Rectal smooth muscle tissue (tissue), 1 donor: ENCODE measurements at regions not wholly inside any gene's neighbourhood (a gene's known extent, or its start where the extent isn't known, plus 50 kb on each side); places are given as distances from the start of the nearest gene placed in this dataset.

ENCODE experiments used
- H3K27ac ChIP-seq: one replicate; pipeline ENCODE4 v1.7.0; 2013; ENCODE audit warnings: low read depth, low read length, inconsistent platforms
- H3K27me3 ChIP-seq: one replicate; pipeline ENCODE4 v1.7.0; 2013; ENCODE audit warnings: low read length; ENCODE audit not compliant: control insufficient read depth, insufficient read depth
- H3K36me3 ChIP-seq: one replicate; pipeline ENCODE4 v1.7.0; 2013; ENCODE audit warnings: low read length; ENCODE audit not compliant: control insufficient read depth, insufficient read depth
- H3K4me1 ChIP-seq: one replicate; pipeline ENCODE4 v1.7.0; 2013; ENCODE audit warnings: low read length; ENCODE audit not compliant: control insufficient read depth, insufficient read depth
- H3K4me3 ChIP-seq: one replicate; pipeline ENCODE4 v1.7.0; 2013; ENCODE audit warnings: low read length
- H3K9ac ChIP-seq: one replicate; pipeline ENCODE4 v1.7.0; 2013; ENCODE audit warnings: low read length

- H3K4me3 ChIP-seq: no peak overlapping the region
- no peaks in the 10 kb centered on the region for H3K4me1 ChIP-seq
- H3K36me3 ChIP-seq: no peaks in the 10 kb centered on the region
- no peaks in the 10 kb centered on the region for H3K27me3 ChIP-seq
- H3K9ac ChIP-seq: no peak overlapping the region
- no peak overlapping the region for H3K27ac ChIP-seq
Observed at GRCh38 chr6:154604119-154604518, 93.6 kb upstream of the CNKSR3 start.

GRCh38 chr6:154605178-154605881 is 94.8 kb upstream of the CNKSR3 start:
- Histone ChIP-seq H3K27ac (no peak overlapping the region), H3K4me1 (no peaks in the 10 kb centered on the region), H3K9ac (no peak overlapping the region), H3K27me3 (no peaks in the 10 kb centered on the region), H3K4me3 (no peak overlapping the region), H3K36me3 (no peaks in the 10 kb centered on the region)

GRCh38 chr6:154605882-154606370 is 95.4 kb upstream of the CNKSR3 start:
- Histone ChIP-seq H3K27me3 (no peaks in the 10 kb centered on the region), H3K4me1 (no peaks in the 10 kb centered on the region), H3K36me3 (no peaks in the 10 kb centered on the region), H3K9ac (no peak overlapping the region), H3K27ac (no peak overlapping the region), H3K4me3 (no peak overlapping the region)

GRCh38 chr6:154606457-154606856 is 96.0 kb upstream of the CNKSR3 start:
- Histone ChIP-seq H3K27me3 (no peaks in the 10 kb centered on the region), H3K9ac (no peak overlapping the region), H3K36me3 (no peaks in the 10 kb centered on the region), H3K27ac (no peak overlapping the region), H3K4me1 (no peaks in the 10 kb centered on the region), H3K4me3 (no peak overlapping the region)

GRCh38 chr6:154606860-154607259 is 96.4 kb upstream of the CNKSR3 start:
- Histone ChIP-seq H3K27me3 (no peaks in the 10 kb centered on the region), H3K27ac (no peak overlapping the region), H3K4me3 (no peak overlapping the region), H3K36me3 (no peaks in the 10 kb centered on the region), H3K4me1 (no peaks in the 10 kb centered on the region), H3K9ac (no peak overlapping the region)

- no peaks in the 10 kb centered on the region for H3K27me3 ChIP-seq
Observed at GRCh38 chr6:154611241-154611640, 100.8 kb upstream of the CNKSR3 start.

GRCh38 chr6:154611847-154612246 is 101.4 kb upstream of the CNKSR3 start:
- Histone ChIP-seq H3K36me3 (no peaks in the 10 kb centered on the region), H3K27ac (no peak overlapping the region), H3K4me1 (no peaks in the 10 kb centered on the region), H3K9ac (no peak overlapping the region), H3K4me3 (no peak overlapping the region), H3K27me3 (no peaks in the 10 kb centered on the region)

More at GRCh38 chr6:154611241-154611640, 100.8 kb upstream of the CNKSR3 start:
- no peaks in the 10 kb centered on the region for H3K36me3 ChIP-seq
- H3K9ac ChIP-seq: no peak overlapping the region
- no peak overlapping the region for H3K27ac ChIP-seq
- no peaks in the 10 kb centered on the region for H3K4me1 ChIP-seq
- H3K4me3 ChIP-seq: no peak overlapping the region

GRCh38 chr6:154613137-154613676 is 102.7 kb upstream of the CNKSR3 start:
- Histone ChIP-seq H3K27me3 (no peaks in the 10 kb centered on the region), H3K27ac (no peak overlapping the region), H3K4me1 (no peaks in the 10 kb centered on the region), H3K9ac (no peak overlapping the region), H3K4me3 (no peak overlapping the region), H3K36me3 (no peaks in the 10 kb centered on the region)

GRCh38 chr6:154614101-154614500 is 103.6 kb upstream of the CNKSR3 start:
- H3K27ac ChIP-seq: no peak overlapping the region
- H3K36me3 ChIP-seq: no peaks in the 10 kb centered on the region
- no peak overlapping the region for H3K9ac ChIP-seq

GRCh38 chr6:154614641-154615040 is 104.2 kb upstream of the CNKSR3 start:
- Histone ChIP-seq H3K27ac (no peak overlapping the region), H3K4me1 (no peaks in the 10 kb centered on the region), H3K36me3 (no peaks in the 10 kb centered on the region), H3K27me3 (no peaks in the 10 kb centered on the region), H3K4me3 (no peak overlapping the region), H3K9ac (no peak overlapping the region)

More at GRCh38 chr6:154614101-154614500, 103.6 kb upstream of the CNKSR3 start:
- no peaks in the 10 kb centered on the region for H3K27me3 ChIP-seq
- no peaks in the 10 kb centered on the region for H3K4me1 ChIP-seq
- H3K4me3 ChIP-seq: no peak overlapping the region

GRCh38 chr6:154615483-154616025 is 105.1 kb upstream of the CNKSR3 start:
- Histone ChIP-seq H3K27ac (no peak overlapping the region), H3K4me3 (no peak overlapping the region)

GRCh38 chr6:154617175-154617574 is 106.7 kb upstream of the CNKSR3 start:
- Histone ChIP-seq H3K27me3 (no peaks in the 10 kb centered on the region), H3K9ac (no peak overlapping the region), H3K36me3 (no peaks in the 10 kb centered on the region), H3K4me3 (no peak overlapping the region), H3K27ac (no peak overlapping the region), H3K4me1 (no peaks in the 10 kb centered on the region)

More at GRCh38 chr6:154615483-154616025, 105.1 kb upstream of the CNKSR3 start:
- H3K9ac ChIP-seq: no peak overlapping the region
- no peaks in the 10 kb centered on the region for H3K27me3 ChIP-seq
- H3K4me1 ChIP-seq: no peaks in the 10 kb centered on the region
- H3K36me3 ChIP-seq: no peaks in the 10 kb centered on the region

- Histone ChIP-seq H3K4me1 (no peaks in the 10 kb centered on the region), H3K27me3 (no peaks in the 10 kb centered on the region), H3K4me3 (no peak overlapping the region), H3K27ac (no peak overlapping the region), H3K36me3 (no peaks in the 10 kb centered on the region), H3K9ac (no peak overlapping the region)
Observed at GRCh38 chr6:154619146-154619545, 108.7 kb upstream of the CNKSR3 start.
